GM19023 (cell line): ENCODE measurements at regions not wholly inside any gene's neighbourhood (a gene's known extent, or its start where the extent isn't known, plus 50 kb on each side); places are given as distances from the start of the nearest gene placed in this dataset.
"Not testable (repeated sequence)": the region's sequence is repeated elsewhere in the genome, so short reads cannot be mapped to it uniquely, and the experiment has no call there.

Experiments used
- ATAC-seq: cut with Tn5 transposase; IDR thresholded peaks from one replicate; pipeline ENCODE4 v1.9.1; 2021; ENCODE audit warnings: mild to moderate bottlenecking, moderate library complexity; ENCODE audit not compliant: unreplicated experiment

DNA sequence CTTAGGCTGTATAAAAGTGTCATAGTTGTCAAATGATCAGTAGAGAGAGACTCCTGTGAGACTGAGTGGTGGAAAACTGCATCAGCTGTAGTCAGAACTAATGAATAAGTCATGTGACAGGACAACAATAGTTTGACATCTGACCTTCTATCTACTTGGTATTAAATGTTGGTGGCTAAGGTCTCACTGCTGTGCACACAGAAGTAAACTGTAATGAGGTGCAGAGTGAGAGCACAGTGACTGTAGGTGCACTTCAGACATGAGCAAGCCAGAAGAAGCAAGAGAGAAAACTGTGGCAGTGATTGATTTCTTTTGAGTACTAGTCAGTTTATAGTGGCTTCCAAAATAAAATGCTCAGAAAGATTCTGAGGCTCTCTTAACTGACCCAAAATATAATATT lies 803.6 kb downstream of the RAPGEF2 start:
- no peak for ATAC-seq

DNA sequence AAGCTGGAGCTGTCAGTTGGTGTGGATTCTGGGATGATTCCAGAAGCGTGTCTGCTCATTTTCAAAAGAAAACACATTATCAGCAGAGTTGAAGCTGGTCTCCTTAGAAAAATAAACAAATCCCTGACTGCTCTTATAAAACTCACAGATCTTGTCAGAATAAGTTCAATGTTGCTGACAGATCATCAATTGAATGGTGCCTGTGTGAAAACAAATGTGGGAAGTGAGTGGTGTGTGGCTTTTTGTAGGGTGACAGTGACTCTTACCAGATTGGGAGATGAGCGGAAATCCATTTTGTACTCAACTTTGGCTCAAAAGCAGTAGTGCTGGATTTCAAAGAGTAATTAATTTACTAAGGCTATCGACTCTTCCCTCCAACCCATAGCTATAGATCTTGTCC lies 807.8 kb downstream of the RAPGEF2 start:
- no peak for ATAC-seq

DNA sequence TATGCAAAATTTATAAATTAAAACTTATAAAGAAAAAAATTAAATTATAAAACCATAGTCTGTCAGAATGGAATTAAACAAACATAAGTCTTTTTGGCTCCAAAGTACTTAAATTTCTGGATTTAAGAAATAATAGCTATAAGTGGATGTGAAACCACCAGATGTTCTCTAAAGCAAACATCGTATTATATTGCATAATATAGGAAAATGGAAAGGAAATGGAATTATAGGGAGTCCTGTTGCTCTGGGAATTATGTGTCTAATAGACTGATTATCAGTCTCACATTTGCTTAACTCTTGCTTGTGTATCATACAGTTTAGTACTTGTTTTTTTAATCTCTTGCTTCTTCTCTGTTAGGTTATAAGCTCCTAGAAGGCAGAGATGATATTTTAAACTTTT lies 819.2 kb downstream of the RAPGEF2 start:
- no peak for ATAC-seq

DNA sequence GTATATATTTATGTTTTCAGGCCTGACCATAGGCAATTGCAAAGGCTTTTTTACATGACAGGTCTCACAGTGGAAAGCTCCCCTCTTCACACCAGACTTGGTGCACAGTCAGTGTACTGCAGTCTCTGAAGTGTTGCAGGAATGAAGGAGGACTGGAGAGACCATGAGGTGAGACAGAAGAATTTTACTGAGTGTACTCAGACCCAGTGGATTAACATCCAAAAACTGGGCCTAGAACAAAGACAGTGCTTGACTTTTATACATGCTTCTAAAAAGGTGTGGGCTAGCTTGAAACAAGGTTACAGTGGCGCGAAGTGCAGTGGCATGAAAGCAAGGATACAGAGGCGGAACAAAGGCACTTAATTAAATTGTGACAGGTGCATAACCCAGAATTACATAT lies 822.9 kb downstream of the RAPGEF2 start:
- ATAC-seq, result no peak

DNA sequence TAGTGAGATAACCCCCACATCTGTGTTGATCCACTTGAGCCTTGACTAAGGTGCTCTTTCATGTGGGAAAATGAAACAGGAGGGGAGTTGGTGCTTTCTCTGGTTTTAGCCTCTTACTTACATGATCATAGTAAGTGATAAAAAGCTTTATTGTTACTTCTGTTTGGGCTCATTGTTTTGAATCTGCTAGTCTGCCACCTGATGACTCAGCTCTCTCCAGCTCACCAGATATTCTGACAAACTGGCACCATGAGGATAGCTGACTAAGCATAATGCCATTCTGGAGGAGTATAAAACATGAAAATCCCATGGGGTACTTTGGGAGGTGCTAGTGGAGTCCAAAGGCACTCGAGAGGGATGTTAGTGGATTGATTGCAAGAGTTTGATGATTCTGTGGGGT lies 824.0 kb downstream of the RAPGEF2 start:
- no peak for ATAC-seq

DNA sequence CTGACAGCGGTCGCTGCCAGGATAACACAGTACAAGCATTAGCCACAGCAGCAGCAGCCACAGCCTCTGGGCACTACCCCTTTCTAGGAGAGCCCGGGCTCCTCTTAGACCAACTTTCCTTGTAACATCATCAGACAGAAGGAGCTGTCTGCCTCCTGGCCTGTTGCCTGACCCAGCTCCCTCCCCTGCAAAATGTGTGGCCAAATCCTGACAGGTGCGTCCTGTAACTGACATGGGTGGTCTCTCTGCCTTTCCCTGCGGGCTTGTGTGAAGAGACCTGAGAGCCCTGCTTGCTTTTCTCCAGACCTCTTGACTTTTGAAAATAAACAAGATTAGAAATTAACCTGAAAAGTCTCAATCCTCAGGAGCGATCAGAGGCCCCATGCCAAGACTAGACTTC lies 824.9 kb downstream of the RAPGEF2 start:
- ATAC-seq, result no peak

DNA sequence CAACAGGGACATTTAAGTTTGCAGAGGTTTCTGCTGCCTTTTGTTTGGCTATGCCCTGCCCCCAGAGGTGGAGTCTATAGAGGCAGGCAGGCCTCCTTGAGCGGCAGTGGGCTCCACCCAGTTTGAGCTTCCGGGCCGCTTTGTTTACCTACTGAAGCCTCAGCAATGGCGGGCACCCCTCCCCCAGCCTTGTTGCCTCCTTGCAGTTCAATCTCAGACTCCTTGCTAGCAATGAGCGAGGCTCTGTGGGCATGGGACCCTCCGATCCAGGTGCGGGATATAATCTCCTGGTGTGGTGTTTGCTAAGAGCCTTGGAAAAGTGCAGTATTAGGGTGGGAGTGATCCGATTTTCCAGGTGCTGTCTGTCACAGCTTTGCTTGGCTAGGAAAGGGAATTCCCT lies 831.7 kb downstream of the RAPGEF2 start:
- not testable (repeated sequence) for ATAC-seq

DNA sequence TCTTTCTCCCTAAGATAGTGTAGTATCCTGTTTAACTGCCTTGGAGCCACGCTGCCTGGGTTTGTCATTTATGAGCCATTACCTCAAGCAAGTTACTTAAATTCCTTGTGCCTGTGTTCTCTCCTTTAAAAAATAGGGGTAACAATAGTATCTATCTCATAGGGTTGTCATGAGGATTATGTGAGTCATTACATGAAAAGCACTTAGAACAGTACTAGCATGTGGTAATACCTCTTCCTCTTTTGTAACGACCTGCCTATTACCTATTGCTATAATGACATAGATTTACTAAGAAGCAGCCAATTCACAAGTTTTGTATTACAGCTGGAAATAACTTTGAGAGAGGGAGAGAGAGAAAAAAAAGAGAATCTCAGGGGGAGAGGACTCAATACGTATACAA lies 834.7 kb downstream of the RAPGEF2 start:
- peak; percentile 60 for ATAC-seq

DNA sequence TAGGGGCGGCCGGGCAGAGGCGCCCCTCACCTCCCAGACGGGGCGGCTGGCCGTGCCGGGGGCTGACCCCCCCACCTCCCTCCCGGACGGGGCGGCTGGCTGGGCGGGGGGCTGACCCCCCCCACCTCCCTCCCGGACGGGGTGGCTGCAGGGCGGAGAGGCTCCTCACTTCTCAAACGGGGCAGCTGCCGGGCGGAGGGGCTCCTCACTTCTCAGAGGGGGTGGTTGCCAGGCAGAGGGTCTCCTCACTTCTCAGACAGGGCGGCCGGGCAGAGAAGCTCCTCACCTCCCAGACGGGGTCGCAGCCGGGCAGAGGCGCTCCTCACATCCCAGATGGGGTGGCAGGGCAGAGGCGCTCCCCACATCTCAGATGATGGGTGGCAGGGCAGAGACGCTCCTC lies 836.8 kb downstream of the RAPGEF2 start:
- not testable (repeated sequence) for ATAC-seq

DNA sequence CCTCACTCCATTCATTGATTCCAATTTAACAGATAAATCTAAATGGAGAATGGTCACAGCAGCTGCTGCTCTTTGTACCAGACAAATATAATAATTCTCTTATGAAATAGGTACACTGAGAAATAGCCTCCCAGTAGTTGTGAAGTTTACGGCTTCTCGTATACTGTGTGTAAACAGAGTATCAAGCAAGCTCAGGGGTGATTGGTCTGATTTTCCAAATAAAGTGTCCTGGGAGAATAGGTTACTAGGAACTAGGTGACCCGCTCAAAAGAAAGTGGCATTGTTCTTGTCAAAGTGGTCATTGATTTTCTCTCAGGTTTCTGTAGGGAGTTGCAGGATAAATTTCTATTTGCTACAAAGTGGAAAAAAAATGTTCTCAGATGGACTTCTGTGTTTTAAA lies 838.2 kb downstream of the RAPGEF2 start:
- ATAC-seq, result no peak

DNA sequence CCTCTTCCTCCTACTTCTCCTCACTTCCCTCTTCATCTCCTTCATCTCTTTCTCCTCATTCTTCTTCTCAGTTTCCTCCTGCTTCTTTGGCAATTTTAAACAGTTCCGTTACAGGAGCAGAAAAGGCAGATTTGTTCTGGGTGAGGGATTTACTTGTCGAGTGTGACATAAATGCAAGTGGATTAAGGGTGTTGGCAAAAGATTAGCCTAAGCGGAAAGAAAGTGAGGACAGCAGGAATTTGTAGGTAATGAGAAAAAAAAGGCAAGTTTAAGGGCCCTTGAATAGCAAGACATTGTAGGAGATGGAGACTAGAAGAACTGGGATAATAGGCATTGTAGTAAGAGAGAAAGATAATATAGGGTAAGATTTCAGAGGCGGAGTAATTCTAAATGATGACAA lies 841.6 kb downstream of the RAPGEF2 start:
- no peak for ATAC-seq

DNA sequence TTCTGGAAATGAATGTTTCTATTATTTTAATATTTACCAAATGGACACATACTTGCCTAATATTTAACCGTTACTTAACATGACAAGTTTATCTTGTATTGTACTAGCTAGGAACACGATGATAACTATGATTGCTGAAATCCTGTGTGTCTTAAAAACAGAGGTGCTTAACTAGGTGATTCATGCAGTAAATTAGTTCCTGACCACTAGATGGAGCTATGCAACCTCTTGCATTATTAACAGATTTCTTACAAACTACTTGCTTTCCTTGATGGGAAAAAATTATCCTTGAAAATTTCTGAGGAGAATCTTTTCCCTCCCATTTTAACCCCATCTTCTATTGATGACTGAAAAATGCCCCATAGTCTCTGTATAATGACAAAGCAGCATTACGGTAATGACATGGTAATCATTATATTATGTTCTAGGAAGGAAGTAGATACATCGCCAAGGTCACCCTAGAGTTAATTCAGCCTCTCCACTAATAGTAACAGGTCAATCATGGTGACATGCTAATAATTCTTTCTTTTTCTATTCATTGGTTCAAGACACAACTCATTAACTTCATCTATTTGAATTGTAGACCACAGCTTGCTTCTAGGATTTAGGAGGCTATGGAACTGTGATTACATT lies 844.2 kb downstream of the RAPGEF2 start:
- ATAC-seq, result no peak

DNA sequence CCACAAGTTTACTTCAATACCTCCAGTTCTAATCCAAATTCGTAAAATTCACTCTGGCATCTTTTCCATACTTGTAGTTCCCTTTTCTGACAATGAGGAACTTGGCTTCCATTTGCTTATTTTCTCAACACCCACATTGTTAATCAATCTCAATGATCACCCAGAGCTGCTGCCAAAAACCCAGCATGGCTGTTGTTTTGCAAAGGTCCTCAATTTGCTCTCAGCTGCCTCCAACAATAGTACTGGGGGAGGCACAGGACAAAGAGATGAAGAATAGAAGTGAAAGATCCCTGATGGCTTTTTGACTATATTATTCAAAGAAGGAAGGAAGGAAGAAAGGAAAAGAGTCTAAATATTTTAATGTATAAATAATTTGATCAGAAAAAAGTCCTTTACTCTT lies 847.8 kb downstream of the RAPGEF2 start:
- no peak for ATAC-seq

DNA sequence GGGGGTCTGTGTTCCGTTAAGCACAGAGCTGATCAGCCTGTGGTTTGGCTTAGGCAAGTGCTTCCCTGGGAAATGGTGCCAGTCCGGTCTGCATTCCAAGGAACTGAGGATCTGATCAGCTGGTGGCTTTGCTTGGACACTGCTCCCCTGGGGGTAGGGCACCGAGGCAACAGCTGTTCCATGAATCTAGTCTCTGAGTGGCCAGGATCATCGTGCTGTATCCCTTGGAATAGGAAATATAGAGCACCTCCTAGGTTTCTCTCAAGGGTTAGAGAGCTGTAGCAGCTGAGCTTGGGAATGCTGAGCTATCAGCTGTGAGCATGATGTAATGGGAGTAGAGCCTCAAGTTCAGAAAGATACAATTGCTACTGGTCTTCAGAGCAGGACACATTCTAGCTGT lies 863.9 kb downstream of the RAPGEF2 start:
- ATAC-seq, result no peak

DNA sequence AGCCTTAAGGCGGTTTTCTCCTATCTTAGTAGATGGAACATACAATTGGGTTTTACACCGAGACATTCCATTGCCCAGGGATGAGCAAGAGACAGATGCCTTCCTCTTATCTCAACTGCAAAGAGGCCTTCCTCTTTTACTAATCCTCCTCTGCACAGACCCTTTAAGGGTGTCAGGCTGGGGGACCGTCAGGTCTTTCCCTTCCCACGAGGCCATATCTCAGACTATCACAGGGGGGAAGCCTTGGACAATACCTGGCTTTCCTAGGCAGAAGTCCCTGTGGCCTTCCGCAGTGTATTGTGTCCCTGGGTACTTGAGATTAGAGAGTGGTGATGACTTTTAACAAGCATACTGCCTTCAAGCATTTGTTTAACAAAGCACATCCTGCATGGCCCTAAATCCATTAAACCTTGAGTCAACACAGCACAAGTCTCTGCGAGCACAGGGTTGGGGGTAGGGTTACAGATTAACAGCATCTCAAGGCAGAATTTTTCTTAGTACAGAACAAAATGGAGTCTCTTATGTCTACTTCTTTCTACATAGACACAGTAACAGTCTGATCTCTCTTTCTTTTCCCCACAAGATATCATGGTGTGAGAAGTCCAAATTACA lies 874.1 kb downstream of the RAPGEF2 start:
- not testable (repeated sequence) for ATAC-seq

DNA sequence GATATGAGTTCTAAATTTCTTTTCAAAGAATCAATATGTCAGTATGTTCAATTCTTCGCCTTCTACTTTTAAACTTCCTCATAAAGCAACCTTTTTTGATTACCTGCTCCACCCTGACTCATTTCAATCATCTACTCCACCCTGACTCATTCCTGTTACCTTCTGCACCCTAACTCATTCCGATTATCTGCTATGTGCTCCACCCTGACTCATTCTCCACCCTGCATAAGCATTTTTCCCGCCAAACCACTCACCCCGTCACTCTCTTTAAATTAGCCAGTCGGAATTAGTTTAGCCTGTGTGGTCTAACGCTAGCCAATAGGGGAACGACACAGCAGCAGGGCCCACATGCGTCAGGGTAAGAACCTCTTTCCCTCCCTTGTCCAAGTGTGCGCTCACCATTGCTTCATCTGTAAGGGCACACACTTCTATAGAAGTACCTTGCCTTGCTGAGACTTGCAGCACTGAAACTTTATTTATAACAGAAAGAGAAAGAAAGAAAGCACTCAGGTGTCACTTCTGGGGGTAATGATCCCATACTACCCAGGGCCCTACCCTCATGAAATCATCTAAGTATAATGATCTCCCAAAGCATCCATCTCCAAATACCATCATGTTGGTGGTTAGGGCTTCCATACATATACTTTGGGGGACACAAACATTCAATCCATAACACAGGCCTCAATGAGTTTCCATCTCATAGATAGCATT lies 875.2 kb downstream of the RAPGEF2 start:
- ATAC-seq, result no peak

DNA sequence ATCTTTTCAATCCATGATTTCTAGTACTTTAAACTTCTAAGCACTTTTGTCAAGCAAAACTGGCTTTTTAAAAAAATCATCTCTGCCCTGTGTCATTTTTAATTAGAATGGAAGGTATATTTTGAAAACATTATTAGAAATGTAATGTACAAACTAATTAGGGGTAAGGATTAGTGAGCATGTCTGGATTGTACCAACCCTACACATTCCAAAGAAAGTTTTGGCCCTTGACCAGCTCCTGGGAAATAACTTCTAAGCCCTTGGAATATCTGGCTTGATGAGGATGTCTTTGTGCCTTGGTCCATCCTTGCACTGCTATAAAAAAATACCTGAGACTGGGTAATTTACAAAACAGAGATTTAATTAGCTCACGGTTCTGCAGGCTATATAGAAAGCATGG lies 876.5 kb downstream of the RAPGEF2 start:
- no peak for ATAC-seq

DNA sequence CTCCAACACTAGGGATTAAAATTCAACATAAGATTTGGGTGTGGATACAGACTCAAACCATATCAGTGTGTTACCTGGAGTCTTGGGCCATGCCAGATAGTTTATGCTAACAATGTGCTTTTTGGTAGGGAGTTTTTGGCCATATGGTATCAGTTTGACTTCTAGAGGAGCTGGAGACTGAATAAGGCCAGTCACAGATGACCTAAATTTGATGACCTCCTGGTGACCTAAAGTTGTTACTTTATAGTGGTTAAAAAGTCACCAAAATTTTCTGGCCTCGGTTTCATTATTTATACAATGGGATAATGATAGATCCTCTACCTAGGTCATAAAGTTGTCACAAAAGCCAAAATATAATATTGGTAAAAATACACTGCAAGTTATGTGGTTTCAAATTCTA lies 877.1 kb downstream of the RAPGEF2 start:
- no peak for ATAC-seq

DNA sequence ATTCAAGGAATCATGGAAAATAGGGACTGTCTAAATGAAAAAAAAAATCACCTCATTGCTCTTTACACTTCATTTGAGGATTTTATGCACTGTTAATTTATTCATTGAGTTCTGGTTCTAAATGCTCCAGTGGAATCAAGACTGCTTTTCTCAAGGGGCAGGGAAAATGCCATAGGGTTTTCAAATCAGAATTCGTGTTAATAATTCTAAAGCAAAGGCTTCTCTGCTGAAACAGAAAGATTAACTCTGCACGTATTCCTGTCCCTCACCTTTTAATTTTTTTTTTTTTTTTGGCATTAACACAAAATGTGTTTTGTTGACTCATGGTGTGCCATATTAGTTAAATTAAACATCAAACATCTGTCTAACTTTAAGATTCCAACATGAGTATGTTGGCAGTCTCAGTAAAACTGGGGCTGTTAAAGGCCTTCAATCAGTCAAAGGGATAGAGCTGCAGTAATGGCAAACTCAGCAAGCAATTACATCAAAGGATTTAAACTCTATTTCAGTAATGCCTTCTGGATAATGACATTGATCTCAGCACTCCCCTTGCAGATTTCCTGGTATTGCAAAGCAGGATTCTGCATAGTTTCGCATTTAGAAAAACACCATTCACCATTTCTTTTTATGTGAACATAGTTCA lies 878.1 kb downstream of the RAPGEF2 start:
- no peak for ATAC-seq

DNA sequence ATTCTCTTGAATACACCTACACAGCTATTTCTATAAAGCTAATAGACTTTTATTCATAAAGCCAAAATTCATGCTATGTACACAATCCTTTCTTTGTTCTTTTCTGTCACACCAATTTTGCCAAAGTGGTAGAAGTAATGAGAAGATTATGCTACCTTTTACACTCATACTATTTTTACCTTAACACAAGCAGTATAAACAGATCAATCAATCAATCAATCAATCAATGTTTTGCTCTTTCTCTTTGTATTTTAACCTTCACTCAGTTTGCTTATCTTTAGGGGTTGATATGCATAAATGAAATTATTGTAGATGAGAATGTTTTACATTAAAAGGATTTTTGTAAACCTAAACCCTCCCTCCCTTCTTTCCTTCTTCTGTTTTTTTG lies 878.6 kb downstream of the RAPGEF2 start:
- ATAC-seq, result no peak

DNA sequence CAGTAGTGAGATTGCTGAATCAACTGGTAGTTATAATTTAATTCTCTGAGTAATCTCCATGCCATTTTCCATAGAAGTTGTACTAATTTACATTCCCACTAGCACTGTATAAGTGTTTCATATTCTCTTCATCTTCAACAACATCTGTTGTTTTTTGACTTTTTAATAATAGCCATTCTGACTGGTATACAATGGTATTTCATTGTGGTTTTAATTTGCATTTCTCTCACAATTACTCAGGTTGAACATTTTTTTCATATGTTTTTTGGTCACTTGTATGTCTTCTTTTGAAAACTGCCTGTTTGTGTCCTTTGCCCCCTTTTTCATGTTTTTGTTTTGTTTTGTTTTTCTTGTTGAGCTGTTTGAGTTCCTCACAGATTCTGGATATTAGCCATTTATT lies 880.2 kb downstream of the RAPGEF2 start:
- no peak for ATAC-seq
